ENCODE measurements at regions not wholly inside any gene's neighbourhood (a gene's known extent, or its start where the extent isn't known, plus 50 kb on each side); places are given as distances from the start of the nearest gene placed in this dataset.

GRCh38 chr7:41882745-41883420, 180.0 kb upstream of the INHBA start:
- DNase-seq (ENCODE audit: low spot score in 2 of 2), result no peak
- 87 to 89% methylated on average over 16 of the region's 16 CpGs for WGBS, 2 donors
- H3K4me3 ChIP-seq (ENCODE audit: low read depth, poor library complexity, severe bottlenecking), result no peak overlapping the region
- TF ChIP-seq, protein P1, sequence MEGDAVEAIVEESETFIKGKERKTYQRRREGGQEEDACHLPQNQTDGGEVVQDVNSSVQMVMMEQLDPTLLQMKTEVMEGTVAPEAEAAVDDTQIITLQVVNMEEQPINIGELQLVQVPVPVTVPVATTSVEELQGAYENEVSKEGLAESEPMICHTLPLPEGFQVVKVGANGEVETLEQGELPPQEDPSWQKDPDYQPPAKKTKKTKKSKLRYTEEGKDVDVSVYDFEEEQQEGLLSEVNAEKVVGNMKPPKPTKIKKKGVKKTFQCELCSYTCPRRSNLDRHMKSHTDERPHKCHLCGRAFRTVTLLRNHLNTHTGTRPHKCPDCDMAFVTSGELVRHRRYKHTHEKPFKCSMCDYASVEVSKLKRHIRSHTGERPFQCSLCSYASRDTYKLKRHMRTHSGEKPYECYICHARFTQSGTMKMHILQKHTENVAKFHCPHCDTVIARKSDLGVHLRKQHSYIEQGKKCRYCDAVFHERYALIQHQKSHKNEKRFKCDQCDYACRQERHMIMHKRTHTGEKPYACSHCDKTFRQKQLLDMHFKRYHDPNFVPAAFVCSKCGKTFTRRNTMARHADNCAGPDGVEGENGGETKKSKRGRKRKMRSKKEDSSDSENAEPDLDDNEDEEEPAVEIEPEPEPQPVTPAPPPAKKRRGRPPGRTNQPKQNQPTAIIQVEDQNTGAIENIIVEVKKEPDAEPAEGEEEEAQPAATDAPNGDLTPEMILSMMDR (IDR thresholded peaks at IDR 0.05), result no peak
- intact Hi-C loops (cut with DNase I; ENCODE audit: low total_unique reads), result no loop called here

DNA sequence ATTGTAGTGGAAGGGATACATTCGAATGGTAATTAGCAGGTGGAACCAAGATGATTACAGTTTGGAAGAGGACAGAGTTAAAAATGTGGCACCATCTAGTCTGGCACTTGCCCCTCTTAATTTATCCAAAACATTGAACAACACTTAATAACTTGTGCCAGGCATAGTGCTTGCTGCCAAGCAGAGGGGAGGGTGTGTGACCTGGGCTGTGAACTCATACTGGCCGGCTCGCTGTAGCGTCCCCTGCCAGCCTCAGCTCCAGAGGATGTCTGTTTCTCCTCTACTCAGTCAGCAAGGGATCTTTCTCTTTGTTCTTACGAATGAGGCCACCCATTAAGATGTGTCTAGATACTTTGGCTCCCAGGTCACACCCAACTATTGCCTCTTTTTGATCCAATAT, 179.4 kb upstream of the INHBA start:
- H3K4me3 ChIP-seq (ENCODE audit: low read depth, poor library complexity, severe bottlenecking), result no peak overlapping the region
- intact Hi-C loops (cut with DNase I; ENCODE audit: low total_unique reads), result no loop called here
- TF ChIP-seq POLR2A (IDR thresholded peaks at IDR 0.05), result no peak
- TF ChIP-seq, protein P1 (IDR thresholded peaks at IDR 0.05), result no peak
- DNase-seq (ENCODE audit: low spot score in 2 of 2), result no peak
- WGBS, 2 donors, result 77 to 79% methylated on average over 5 of the region's 5 CpGs

GRCh38 chr7:41881331-41882130, 178.6 kb upstream of the INHBA start:
- 73 to 78% methylated on average over 13 of the region's 13 CpGs for WGBS, 2 donors
- TF ChIP-seq, protein P1 (IDR thresholded peaks at IDR 0.05), result no peak
- no peak for TF ChIP-seq POLR2A (IDR thresholded peaks at IDR 0.05)
- intact Hi-C loops (cut with DNase I; ENCODE audit: low total_unique reads), result no loop called here
- DNase-seq (ENCODE audit: low spot score in 2 of 2), result peak in 1 of 2 donors; percentile 39
- H3K4me3 ChIP-seq (ENCODE audit: low read depth, poor library complexity, severe bottlenecking), result no peak overlapping the region

GRCh38 chr7:41880107-41880506, 177.2 kb upstream of the INHBA start:
- 59 to 66% methylated on average over 3 of the region's 3 CpGs for WGBS, 2 donors
- TF ChIP-seq POLR2A (IDR thresholded peaks at IDR 0.05), result no peak
- TF ChIP-seq, protein P1 (IDR thresholded peaks at IDR 0.05), result no peak
- intact Hi-C loops (cut with DNase I; ENCODE audit: low total_unique reads), result no loop called here
- no peak for DNase-seq (ENCODE audit: low spot score in 2 of 2)
- no peak overlapping the region for H3K4me3 ChIP-seq (ENCODE audit: low read depth, poor library complexity, severe bottlenecking)

GRCh38 chr7:41879403-41879802, 176.5 kb upstream of the INHBA start:
- H3K4me3 ChIP-seq (ENCODE audit: low read depth, poor library complexity, severe bottlenecking), result no peak overlapping the region
- DNase-seq (ENCODE audit: low spot score in 2 of 2), result no peak
- TF ChIP-seq POLR2A (IDR thresholded peaks at IDR 0.05), result no peak
- TF ChIP-seq, protein P1 (IDR thresholded peaks at IDR 0.05), result no peak
- 79 to 87% methylated on average over 5 of the region's 5 CpGs for WGBS, 2 donors
- intact Hi-C loops (cut with DNase I; ENCODE audit: low total_unique reads), result no loop called here

Measured in lower leg skin (tissue), 4 donors.